Tibial nerve (tissue), 4 donors: ENCODE measurements at regions not wholly inside any gene's neighbourhood (a gene's known extent, or its start where the extent isn't known, plus 50 kb on each side); places are given as distances from the start of the nearest gene placed in this dataset.
A peak's percentile ranks its signal among the peaks of the same experiment; 100 is the strongest.

Experiments
- DNase-seq, 2 donors: peaks; one replicate each; pipeline ENCODE4 v3.0.0-alpha.2; 2019; ENCODE audit warnings: low spot score in 2 of 2
- H3K27ac ChIP-seq, 4 donors: fragments of 200-600 bp; sonication (generic) in 3 of 4; one replicate each; pipeline ENCODE4 v1.5.1; 2017 to 2019; ENCODE audit warnings: mild to moderate bottlenecking in 1 of 4
- H3K27me3 ChIP-seq, 2 donors: fragments of 200-600 bp; sonication (generic) in 1 of 2; one replicate each; pipeline versions ENCODE4 v1.5.1 to v1.6.0; 2017 to 2019
- H3K36me3 ChIP-seq, 3 donors: fragments of 200-600 bp; sonication (generic); one replicate each; pipeline ENCODE4 v1.5.1; 2018 to 2019
- H3K4me1 ChIP-seq, 4 donors: fragments of 200-600 bp; sonication (generic) in 3 of 4; one replicate each; pipeline ENCODE4 v1.5.1; 2017 to 2019
- H3K4me3 ChIP-seq, 4 donors: fragments of 200-600 bp; sonication (generic) in 3 of 4; one replicate each; pipeline ENCODE4 v1.5.1; 2017 to 2019; ENCODE audit warnings: mild to moderate bottlenecking in 1 of 4, moderate library complexity in 1 of 4
- H3K9me3 ChIP-seq, 4 donors: fragments of 200-600 bp; sonication (generic) in 3 of 4; one replicate each; pipeline ENCODE4 v1.5.1; 2017 to 2019
- CTCF ChIP-seq, 5 experiments: fragments of 200-600 bp in 3 of 5; fragments of 450-650 bp in 2 of 5; sonication (generic) in 3 of 5; IDR thresholded peaks; one replicate each; pipeline ENCODE4 v1.5.1; 2016 to 2019; ENCODE audit warnings: antibody characterized with exemption in 5 of 5, mild to moderate bottlenecking in 3 of 5, moderate library complexity in 2 of 5
- EP300 ChIP-seq, 2 donors: sonication (generic); formaldehyde crosslinking; IDR thresholded peaks; one replicate each; pipeline ENCODE4 v1.6.1; 2017; ENCODE audit warnings: antibody characterized with exemption in 2 of 2, mild to moderate bottlenecking in 1 of 2
- POLR2A ChIP-seq, 2 donors: fragments of 450-650 bp; IDR thresholded peaks; one replicate each; pipeline ENCODE4 v1.6.1; 2017; ENCODE audit warnings: antibody characterized with exemption in 2 of 2, mild to moderate bottlenecking in 2 of 2, moderate library complexity in 2 of 2
- WGBS, 2 donors: methylation state at CpG; one replicate each; pipeline ENCODE4 v1.1.5; 2018; 5-methylcytosine and 5-hydroxymethylcytosine counted together

- Histone ChIP-seq H3K36me3 (no peaks in the 10 kb centered on the region), H3K4me3 (no peak overlapping the region), H3K9me3 (peaks cover 0 to 17% (median 1%) of the 10 kb centered on the region in 4 donors), H3K27me3 (no peaks in the 10 kb centered on the region), H3K27ac (peak overlapping the region in 1 of 4 donors; percentile 6), H3K4me1 (no peaks in the 10 kb centered on the region)
- DNase-seq = no peak
- 91 to 96% methylated on average over 2 of the region's 2 CpGs for WGBS, 2 donors
- no peak for TF ChIP-seq EP300 (IDR thresholded peaks at IDR 0.05)
- no peak for TF ChIP-seq CTCF (IDR thresholded peaks at IDR 0.05)
- no peak for TF ChIP-seq POLR2A (IDR thresholded peaks at IDR 0.05)
Observed at GRCh38 chr18:10217211-10217610, 237.2 kb upstream of the APCDD1 start.

- WGBS, 2 donors = 98 to 100% methylated on average over 6 of the region's 6 CpGs
- Histone ChIP-seq H3K27ac (peak overlapping the region in 1 of 4 donors; percentile 28), H3K4me1 (peaks cover 0 to 5% (median 0%) of the 10 kb centered on the region in 4 donors), H3K4me3 (no peak overlapping the region), H3K9me3 (peaks cover 0 to 18% (median under 1%) of the 10 kb centered on the region in 4 donors), H3K36me3 (no peaks in the 10 kb centered on the region), H3K27me3 (no peaks in the 10 kb centered on the region)
- TF ChIP-seq EP300 (IDR thresholded peaks at IDR 0.05) = no peak
- TF ChIP-seq CTCF (IDR thresholded peaks at IDR 0.05) = no peak
- TF ChIP-seq POLR2A (IDR thresholded peaks at IDR 0.05) = no peak
- DNase-seq = no peak
Observed at GRCh38 chr18:10225300-10225699, 229.1 kb upstream of the APCDD1 start.

GRCh38 chr18:10226971-10227370 lies 227.5 kb upstream of the APCDD1 start:
- H3K9me3 ChIP-seq = peaks cover 0 to 17% (median 0%) of the 10 kb centered on the region in 4 donors
- DNase-seq = no peak
- no peak overlapping the region for H3K27ac ChIP-seq
- TF ChIP-seq POLR2A (IDR thresholded peaks at IDR 0.05) (no peak), CTCF (IDR thresholded peaks at IDR 0.05) (no peak), EP300 (IDR thresholded peaks at IDR 0.05) (no peak)
- peaks cover 0 to 5% (median 0%) of the 10 kb centered on the region in 4 donors for H3K4me1 ChIP-seq
- WGBS, 2 donors = 76 to 81% methylated on average over 2 of the region's 2 CpGs
- H3K4me3 ChIP-seq = no peak overlapping the region
- H3K36me3 ChIP-seq = no peaks in the 10 kb centered on the region
- H3K27me3 ChIP-seq = no peaks in the 10 kb centered on the region

GRCh38 chr18:10228326-10228725 lies 226.1 kb upstream of the APCDD1 start:
- Histone ChIP-seq H3K4me3 (no peak overlapping the region), H3K9me3 (peaks cover 0 to 17% (median 0%) of the 10 kb centered on the region in 4 donors), H3K36me3 (no peaks in the 10 kb centered on the region), H3K4me1 (peaks cover 0 to 5% (median 0%) of the 10 kb centered on the region in 4 donors), H3K27ac (no peak overlapping the region), H3K27me3 (no peaks in the 10 kb centered on the region)
- no peak for DNase-seq
- no peak for TF ChIP-seq POLR2A (IDR thresholded peaks at IDR 0.05)
- no peak for TF ChIP-seq CTCF (IDR thresholded peaks at IDR 0.05)
- no peak for TF ChIP-seq EP300 (IDR thresholded peaks at IDR 0.05)

- WGBS, 2 donors = 86 to 95% methylated on average over 3 of the region's 3 CpGs
Observed at GRCh38 chr18:10229458-10229857, 225.0 kb upstream of the APCDD1 start.

More at GRCh38 chr18:10229458-10229857, 225.0 kb upstream of the APCDD1 start:
- no peaks in the 10 kb centered on the region for H3K27me3 ChIP-seq
- H3K4me3 ChIP-seq = no peak overlapping the region
- DNase-seq = no peak
- H3K27ac ChIP-seq = no peak overlapping the region
- H3K36me3 ChIP-seq = no peaks in the 10 kb centered on the region
- TF ChIP-seq POLR2A (IDR thresholded peaks at IDR 0.05) = no peak
- TF ChIP-seq CTCF (IDR thresholded peaks at IDR 0.05) = no peak
- no peak for TF ChIP-seq EP300 (IDR thresholded peaks at IDR 0.05)
- H3K4me1 ChIP-seq = peaks cover 0 to 5% (median 1%) of the 10 kb centered on the region in 4 donors
- H3K9me3 ChIP-seq = peaks cover 0 to 17% (median 0%) of the 10 kb centered on the region in 4 donors
